ENCODE measurements at regions not wholly inside any gene's neighbourhood (a gene's known extent, or its start where the extent isn't known, plus 50 kb on each side); places are given as distances from the start of the nearest gene placed in this dataset.
A peak's percentile ranks its signal among the peaks of the same experiment; 100 is the strongest.

- no peak for DNase-seq (ENCODE audit: low spot score)
- TF ChIP-seq, protein P1, sequence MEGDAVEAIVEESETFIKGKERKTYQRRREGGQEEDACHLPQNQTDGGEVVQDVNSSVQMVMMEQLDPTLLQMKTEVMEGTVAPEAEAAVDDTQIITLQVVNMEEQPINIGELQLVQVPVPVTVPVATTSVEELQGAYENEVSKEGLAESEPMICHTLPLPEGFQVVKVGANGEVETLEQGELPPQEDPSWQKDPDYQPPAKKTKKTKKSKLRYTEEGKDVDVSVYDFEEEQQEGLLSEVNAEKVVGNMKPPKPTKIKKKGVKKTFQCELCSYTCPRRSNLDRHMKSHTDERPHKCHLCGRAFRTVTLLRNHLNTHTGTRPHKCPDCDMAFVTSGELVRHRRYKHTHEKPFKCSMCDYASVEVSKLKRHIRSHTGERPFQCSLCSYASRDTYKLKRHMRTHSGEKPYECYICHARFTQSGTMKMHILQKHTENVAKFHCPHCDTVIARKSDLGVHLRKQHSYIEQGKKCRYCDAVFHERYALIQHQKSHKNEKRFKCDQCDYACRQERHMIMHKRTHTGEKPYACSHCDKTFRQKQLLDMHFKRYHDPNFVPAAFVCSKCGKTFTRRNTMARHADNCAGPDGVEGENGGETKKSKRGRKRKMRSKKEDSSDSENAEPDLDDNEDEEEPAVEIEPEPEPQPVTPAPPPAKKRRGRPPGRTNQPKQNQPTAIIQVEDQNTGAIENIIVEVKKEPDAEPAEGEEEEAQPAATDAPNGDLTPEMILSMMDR (IDR thresholded peaks at IDR 0.05) = no peak
- H3K9me3 Mint-ChIP-seq (ENCODE audit: low read depth) = no peaks in the 10 kb centered on the region
- no peak overlapping the region for H3K27ac Mint-ChIP-seq (ENCODE audit: unreplicated experiment)
- H3K27me3 Mint-ChIP-seq (ENCODE audit: low read depth) = no peaks in the 10 kb centered on the region
- H3K4me3 Mint-ChIP-seq (ENCODE audit: unreplicated experiment) = no peak overlapping the region
- H3K4me1 Mint-ChIP-seq (ENCODE audit: low read depth) = peaks cover 17% of the 10 kb centered on the region
- H3K36me3 Mint-ChIP-seq (ENCODE audit: low read depth) = no peaks in the 10 kb centered on the region
Observed at GRCh38 chr3:171528102-171528501, 67.9 kb upstream of the TNIK start.

DNA sequence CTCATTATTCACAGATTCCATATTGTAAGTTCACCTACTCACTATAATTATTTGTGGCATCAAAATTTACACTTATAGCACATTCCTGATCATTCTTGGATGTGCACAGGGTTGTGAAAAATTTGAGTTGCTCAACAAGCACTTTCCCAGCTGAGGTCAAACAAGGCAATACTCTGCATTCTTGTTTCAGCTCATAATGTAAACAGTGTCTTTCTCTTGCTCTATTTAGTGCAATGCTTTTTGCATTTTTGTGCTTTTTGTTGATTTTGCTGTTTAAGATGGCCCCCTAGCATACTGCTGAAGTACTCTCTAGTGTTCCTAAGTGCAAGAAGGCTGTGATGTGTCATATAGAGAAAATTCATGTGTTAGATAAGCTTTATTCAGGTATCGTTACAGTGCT lies 66.7 kb upstream of the TNIK start:
- TF ChIP-seq, protein P1 (IDR thresholded peaks at IDR 0.05) = peak; percentile 49
- Mint-ChIP-seq H3K36me3 (ENCODE audit: low read depth) (no peaks in the 10 kb centered on the region), H3K4me1 (ENCODE audit: low read depth) (peaks cover 17% of the 10 kb centered on the region), H3K27ac (ENCODE audit: unreplicated experiment) (no peak overlapping the region), H3K4me3 (ENCODE audit: unreplicated experiment) (no peak overlapping the region), H3K9me3 (ENCODE audit: low read depth) (no peaks in the 10 kb centered on the region), H3K27me3 (ENCODE audit: low read depth) (no peaks in the 10 kb centered on the region)
- DNase-seq (ENCODE audit: low spot score) = no peak

DNA sequence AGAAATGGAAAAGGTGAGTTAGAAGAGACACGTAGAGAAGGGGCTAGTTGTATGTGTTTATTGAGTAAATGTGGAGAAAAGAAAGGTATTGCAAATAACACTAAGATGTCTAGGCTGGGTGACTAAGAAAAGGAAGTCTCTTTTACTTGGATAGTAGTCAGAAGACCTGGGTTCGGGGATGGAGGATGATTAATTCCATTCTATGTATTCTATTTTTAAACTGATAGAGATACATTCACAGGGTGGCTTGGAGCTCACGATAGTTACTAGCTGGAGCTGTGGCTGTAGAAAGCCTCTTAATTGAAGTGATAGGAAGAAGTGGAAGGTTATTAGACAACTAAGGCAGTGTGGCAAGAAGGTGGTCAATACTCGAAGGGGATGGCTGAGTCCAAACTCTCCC lies 65.9 kb upstream of the TNIK start:
- DNase-seq (ENCODE audit: low spot score) = no peak
- Mint-ChIP-seq H3K27ac (ENCODE audit: unreplicated experiment) (no peak overlapping the region), H3K36me3 (ENCODE audit: low read depth) (no peaks in the 10 kb centered on the region), H3K27me3 (ENCODE audit: low read depth) (no peaks in the 10 kb centered on the region), H3K4me1 (ENCODE audit: low read depth) (peaks cover 17% of the 10 kb centered on the region), H3K9me3 (ENCODE audit: low read depth) (no peaks in the 10 kb centered on the region), H3K4me3 (ENCODE audit: unreplicated experiment) (no peak overlapping the region)
- TF ChIP-seq, protein P1 (IDR thresholded peaks at IDR 0.05) = no peak

- Mint-ChIP-seq H3K9me3 (ENCODE audit: low read depth) (no peaks in the 10 kb centered on the region), H3K27me3 (ENCODE audit: low read depth) (no peaks in the 10 kb centered on the region), H3K4me3 (ENCODE audit: unreplicated experiment) (no peak overlapping the region), H3K4me1 (ENCODE audit: low read depth) (peaks cover 17% of the 10 kb centered on the region), H3K27ac (ENCODE audit: unreplicated experiment) (no peak overlapping the region), H3K36me3 (ENCODE audit: low read depth) (no peaks in the 10 kb centered on the region)
- TF ChIP-seq, protein P1 (IDR thresholded peaks at IDR 0.05) = no peak
- DNase-seq (ENCODE audit: low spot score) = no peak
Observed at GRCh38 chr3:171525437-171525836, 65.2 kb upstream of the TNIK start.

GRCh38 chr3:171524921-171525310 lies 64.7 kb upstream of the TNIK start:
- TF ChIP-seq, protein P1 (IDR thresholded peaks at IDR 0.05) = no peak
- H3K27ac Mint-ChIP-seq (ENCODE audit: unreplicated experiment) = no peak overlapping the region
- H3K9me3 Mint-ChIP-seq (ENCODE audit: low read depth) = no peaks in the 10 kb centered on the region
- no peaks in the 10 kb centered on the region for H3K36me3 Mint-ChIP-seq (ENCODE audit: low read depth)
- H3K4me3 Mint-ChIP-seq (ENCODE audit: unreplicated experiment) = no peak overlapping the region
- no peaks in the 10 kb centered on the region for H3K27me3 Mint-ChIP-seq (ENCODE audit: low read depth)
- H3K4me1 Mint-ChIP-seq (ENCODE audit: low read depth) = peaks cover 17% of the 10 kb centered on the region
- DNase-seq (ENCODE audit: low spot score) = no peak
